ENCODE measurements at regions not wholly inside any gene's neighbourhood (a gene's known extent, or its start where the extent isn't known, plus 50 kb on each side); places are given as distances from the start of the nearest gene placed in this dataset.

DNA sequence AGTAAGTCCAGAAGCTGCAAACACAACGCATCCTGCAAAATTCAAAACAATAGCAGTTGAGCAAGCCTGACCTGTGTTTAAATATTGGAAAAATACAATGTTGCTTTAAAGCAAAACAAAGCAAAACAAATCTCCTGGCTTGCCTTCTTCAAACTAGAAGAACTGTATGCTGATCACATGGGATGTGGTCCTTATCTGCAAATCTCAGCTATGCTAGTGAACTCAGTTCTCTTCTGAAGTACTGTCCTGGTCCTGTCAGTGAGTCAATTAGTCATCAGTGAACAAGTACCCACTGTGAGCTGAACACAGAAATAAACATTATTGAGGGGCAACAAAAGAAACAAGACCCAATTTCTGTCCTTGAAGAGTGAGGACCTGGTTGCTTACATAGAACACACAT is 522.5 kb downstream of the SMARCA1 start (continued):
- TF ChIP-seq, protein P1, sequence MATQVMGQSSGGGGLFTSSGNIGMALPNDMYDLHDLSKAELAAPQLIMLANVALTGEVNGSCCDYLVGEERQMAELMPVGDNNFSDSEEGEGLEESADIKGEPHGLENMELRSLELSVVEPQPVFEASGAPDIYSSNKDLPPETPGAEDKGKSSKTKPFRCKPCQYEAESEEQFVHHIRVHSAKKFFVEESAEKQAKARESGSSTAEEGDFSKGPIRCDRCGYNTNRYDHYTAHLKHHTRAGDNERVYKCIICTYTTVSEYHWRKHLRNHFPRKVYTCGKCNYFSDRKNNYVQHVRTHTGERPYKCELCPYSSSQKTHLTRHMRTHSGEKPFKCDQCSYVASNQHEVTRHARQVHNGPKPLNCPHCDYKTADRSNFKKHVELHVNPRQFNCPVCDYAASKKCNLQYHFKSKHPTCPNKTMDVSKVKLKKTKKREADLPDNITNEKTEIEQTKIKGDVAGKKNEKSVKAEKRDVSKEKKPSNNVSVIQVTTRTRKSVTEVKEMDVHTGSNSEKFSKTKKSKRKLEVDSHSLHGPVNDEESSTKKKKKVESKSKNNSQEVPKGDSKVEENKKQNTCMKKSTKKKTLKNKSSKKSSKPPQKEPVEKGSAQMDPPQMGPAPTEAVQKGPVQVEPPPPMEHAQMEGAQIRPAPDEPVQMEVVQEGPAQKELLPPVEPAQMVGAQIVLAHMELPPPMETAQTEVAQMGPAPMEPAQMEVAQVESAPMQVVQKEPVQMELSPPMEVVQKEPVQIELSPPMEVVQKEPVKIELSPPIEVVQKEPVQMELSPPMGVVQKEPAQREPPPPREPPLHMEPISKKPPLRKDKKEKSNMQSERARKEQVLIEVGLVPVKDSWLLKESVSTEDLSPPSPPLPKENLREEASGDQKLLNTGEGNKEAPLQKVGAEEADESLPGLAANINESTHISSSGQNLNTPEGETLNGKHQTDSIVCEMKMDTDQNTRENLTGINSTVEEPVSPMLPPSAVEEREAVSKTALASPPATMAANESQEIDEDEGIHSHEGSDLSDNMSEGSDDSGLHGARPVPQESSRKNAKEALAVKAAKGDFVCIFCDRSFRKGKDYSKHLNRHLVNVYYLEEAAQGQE (IDR thresholded peaks at IDR 0.05; ENCODE audit: low read depth, low read length) = no peak
- no peak for TF ChIP-seq ZNF24 (IDR thresholded peaks at IDR 0.05)
- no peak for TF ChIP-seq NFYA (IDR thresholded peaks at IDR 0.05; ENCODE audit: borderline replicate concordance, low read depth, low read length)
- TF ChIP-seq JUNB (IDR thresholded peaks at IDR 0.05) = no peak

DNA sequence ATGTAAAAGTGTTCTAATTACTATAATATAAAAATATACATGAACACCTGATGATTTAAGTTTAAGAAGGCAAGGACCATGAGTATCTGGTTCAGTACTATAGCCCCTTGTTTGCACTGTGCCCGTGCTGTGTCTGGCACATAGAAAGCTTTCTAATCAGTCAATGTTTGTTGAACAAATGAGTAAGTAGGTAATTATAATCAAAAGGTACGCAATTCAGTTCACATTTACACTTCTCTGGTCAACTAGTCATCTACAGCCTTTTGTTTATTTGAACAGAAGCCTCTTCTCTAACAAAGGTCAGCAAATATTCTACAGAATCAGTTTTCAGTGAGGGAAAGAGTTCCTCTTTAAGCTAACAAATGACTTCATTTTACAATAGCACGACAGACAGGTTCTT is 523.3 kb downstream of the SMARCA1 start:
- BruUV-seq (replicated peaks) = no TSS peak
- no peak for FAIRE-seq
- TF ChIP-seq ATF7 (IDR thresholded peaks at IDR 0.05; ENCODE audit: low read depth) = no peak
- TF ChIP-seq, protein P2, sequence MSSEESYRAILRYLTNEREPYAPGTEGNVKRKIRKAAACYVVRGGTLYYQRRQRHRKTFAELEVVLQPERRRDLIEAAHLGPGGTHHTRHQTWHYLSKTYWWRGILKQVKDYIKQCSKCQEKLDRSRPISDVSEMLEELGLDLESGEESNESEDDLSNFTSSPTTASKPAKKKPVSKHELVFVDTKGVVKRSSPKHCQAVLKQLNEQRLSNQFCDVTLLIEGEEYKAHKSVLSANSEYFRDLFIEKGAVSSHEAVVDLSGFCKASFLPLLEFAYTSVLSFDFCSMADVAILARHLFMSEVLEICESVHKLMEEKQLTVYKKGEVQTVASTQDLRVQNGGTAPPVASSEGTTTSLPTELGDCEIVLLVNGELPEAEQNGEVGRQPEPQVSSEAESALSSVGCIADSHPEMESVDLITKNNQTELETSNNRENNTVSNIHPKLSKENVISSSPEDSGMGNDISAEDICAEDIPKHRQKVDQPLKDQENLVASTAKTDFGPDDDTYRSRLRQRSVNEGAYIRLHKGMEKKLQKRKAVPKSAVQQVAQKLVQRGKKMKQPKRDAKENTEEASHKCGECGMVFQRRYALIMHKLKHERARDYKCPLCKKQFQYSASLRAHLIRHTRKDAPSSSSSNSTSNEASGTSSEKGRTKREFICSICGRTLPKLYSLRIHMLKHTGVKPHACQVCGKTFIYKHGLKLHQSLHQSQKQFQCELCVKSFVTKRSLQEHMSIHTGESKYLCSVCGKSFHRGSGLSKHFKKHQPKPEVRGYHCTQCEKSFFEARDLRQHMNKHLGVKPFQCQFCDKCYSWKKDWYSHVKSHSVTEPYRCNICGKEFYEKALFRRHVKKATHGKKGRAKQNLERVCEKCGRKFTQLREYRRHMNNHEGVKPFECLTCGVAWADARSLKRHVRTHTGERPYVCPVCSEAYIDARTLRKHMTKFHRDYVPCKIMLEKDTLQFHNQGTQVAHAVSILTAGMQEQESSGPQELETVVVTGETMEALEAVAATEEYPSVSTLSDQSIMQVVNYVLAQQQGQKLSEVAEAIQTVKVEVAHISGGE (CRISPR knock-in tag; IDR thresholded peaks at IDR 0.05) = no peak
- TF ChIP-seq, protein P3, sequence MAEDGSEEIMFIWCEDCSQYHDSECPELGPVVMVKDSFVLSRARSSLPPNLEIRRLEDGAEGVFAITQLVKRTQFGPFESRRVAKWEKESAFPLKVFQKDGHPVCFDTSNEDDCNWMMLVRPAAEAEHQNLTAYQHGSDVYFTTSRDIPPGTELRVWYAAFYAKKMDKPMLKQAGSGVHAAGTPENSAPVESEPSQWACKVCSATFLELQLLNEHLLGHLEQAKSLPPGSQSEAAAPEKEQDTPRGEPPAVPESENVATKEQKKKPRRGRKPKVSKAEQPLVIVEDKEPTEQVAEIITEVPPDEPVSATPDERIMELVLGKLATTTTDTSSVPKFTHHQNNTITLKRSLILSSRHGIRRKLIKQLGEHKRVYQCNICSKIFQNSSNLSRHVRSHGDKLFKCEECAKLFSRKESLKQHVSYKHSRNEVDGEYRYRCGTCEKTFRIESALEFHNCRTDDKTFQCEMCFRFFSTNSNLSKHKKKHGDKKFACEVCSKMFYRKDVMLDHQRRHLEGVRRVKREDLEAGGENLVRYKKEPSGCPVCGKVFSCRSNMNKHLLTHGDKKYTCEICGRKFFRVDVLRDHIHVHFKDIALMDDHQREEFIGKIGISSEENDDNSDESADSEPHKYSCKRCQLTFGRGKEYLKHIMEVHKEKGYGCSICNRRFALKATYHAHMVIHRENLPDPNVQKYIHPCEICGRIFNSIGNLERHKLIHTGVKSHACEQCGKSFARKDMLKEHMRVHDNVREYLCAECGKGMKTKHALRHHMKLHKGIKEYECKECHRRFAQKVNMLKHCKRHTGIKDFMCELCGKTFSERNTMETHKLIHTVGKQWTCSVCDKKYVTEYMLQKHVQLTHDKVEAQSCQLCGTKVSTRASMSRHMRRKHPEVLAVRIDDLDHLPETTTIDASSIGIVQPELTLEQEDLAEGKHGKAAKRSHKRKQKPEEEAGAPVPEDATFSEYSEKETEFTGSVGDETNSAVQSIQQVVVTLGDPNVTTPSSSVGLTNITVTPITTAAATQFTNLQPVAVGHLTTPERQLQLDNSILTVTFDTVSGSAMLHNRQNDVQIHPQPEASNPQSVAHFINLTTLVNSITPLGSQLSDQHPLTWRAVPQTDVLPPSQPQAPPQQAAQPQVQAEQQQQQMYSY (CRISPR knock-in tag; IDR thresholded peaks at IDR 0.05) = no peak
- no peak for TF ChIP-seq TCF12 (IDR thresholded peaks at IDR 0.05; ENCODE audit: low read depth, low read length)

More for the DNA sequence above, 523.3 kb downstream of the SMARCA1 start:
- Histone ChIP-seq H3K4me2 (ENCODE audit: control insufficient read depth, insufficient read depth) (no peak overlapping the region), H3K27me3 (replicated peaks in 1 of 2; ENCODE audit: control insufficient read depth in 2 of 2, insufficient read depth in 2 of 2, low read length in 1 of 2) (no peaks in the 10 kb centered on the region), H3K4me1 (ENCODE audit: control insufficient read depth, insufficient read depth, low read length) (no peaks in the 10 kb centered on the region), H3K27ac (ENCODE audit: control insufficient read depth, insufficient read depth) (no peak overlapping the region), H4K20me1 (ENCODE audit: control insufficient read depth, insufficient read depth) (no peaks in the 10 kb centered on the region), H3K79me2 (ENCODE audit: control insufficient read depth, insufficient read depth, low read length) (no peaks in the 10 kb centered on the region), H3K36me3 (ENCODE audit: control insufficient read depth in 2 of 2, insufficient read depth in 2 of 2, low read length in 1 of 2) (no peaks in the 10 kb centered on the region), H3K9me3 (replicated peaks; ENCODE audit: control insufficient read depth, insufficient read depth, low read length) (no peaks in the 10 kb centered on the region), H3K4me3 (no peak overlapping the region), H2AFZ (ENCODE audit: control insufficient read depth, low read depth, low read length) (no peak overlapping the region), H3K9ac (ENCODE audit: control insufficient read depth, insufficient read depth, low read length) (no peak overlapping the region)
- intact Hi-C loops (cut with micrococcal nuclease; ENCODE audit: unreplicated experiment) = no loop called here
- ATAC-seq (no peak), DNase-seq (ENCODE audit: low read depth, low spot score) (no peak)
- ChIA-PET POLR2A (no interaction called here), CTCF (no interaction called here), SMC1A (ENCODE audit: uncharacterized antibody, unreplicated experiment) (interaction anchor here (1.7 kb wide), 1 partner anchor 15 kb away, joined by 3 read pairs; no protein-coding TSS in a partner anchor), RAD21 (ENCODE audit: unreplicated experiment) (no interaction called here)
- 0% methylated on average over 3 of the region's 3 CpGs for WGBS (ENCODE audit: insufficient coverage, insufficient replicate concordance, low lambda C conversion rate, missing lambda C conversion rate)
- in situ Hi-C loops (cut with MboI) = no loop called here
